HEK293 (cell line): ENCODE measurements at regions not wholly inside any gene's neighbourhood (a gene's known extent, or its start where the extent isn't known, plus 50 kb on each side); places are given as distances from the start of the nearest gene placed in this dataset.
A peak's percentile ranks its signal among the peaks of the same experiment; 100 is the strongest.

ENCODE experiments used
- CTCF ChIP-seq: fragments of 450-650 bp; formaldehyde crosslinking; IDR thresholded peaks from 2 replicates; pipeline ENCODE4 v1.5.1; 2016; ENCODE audit warnings: missing biosample characterization, missing genetic modification characterization
- GLI4 ChIP-seq: fragments of 450-650 bp; formaldehyde crosslinking; IDR thresholded peaks from 2 replicates; pipeline ENCODE4 v1.5.1; 2016; ENCODE audit warnings: missing biosample characterization, missing genetic modification characterization
- MEIS1 ChIP-seq: sonication (generic); formaldehyde crosslinking; IDR thresholded peaks from 2 replicates; pipeline ENCODE4 v1.8.1; 2022; ENCODE audit warnings: missing genetic modification reagents, mild to moderate bottlenecking, borderline replicate concordance
- MYNN ChIP-seq: fragments of 450-650 bp; formaldehyde crosslinking; IDR thresholded peaks from 2 replicates; pipeline ENCODE4 v1.5.1; 2016; ENCODE audit warnings: missing biosample characterization, missing genetic modification characterization, borderline replicate concordance
- SETDB1 ChIP-seq: IDR thresholded peaks from one replicate; pipeline ENCODE4 v1.6.1; 2017; ENCODE audit warnings: mild to moderate bottlenecking, low read length, moderate library complexity, mixed read lengths; ENCODE audit not compliant: insufficient read length
- ZNF184 ChIP-seq: fragments of 450-650 bp; IDR thresholded peaks from 2 replicates; pipeline ENCODE4 v1.5.1; 2018; ENCODE audit warnings: missing biosample characterization, mild to moderate bottlenecking, missing genetic modification characterization
- ZNF324 ChIP-seq: fragments of 450-650 bp; formaldehyde crosslinking; IDR thresholded peaks from 2 replicates; pipeline ENCODE4 v1.5.1; 2016; ENCODE audit warnings: missing biosample characterization, missing genetic modification characterization
- ZNF830 ChIP-seq: fragments of 450-650 bp; IDR thresholded peaks from 2 replicates; pipeline ENCODE4 v1.5.0; 2018; ENCODE audit warnings: missing biosample characterization, missing genetic modification characterization, low read depth, mild to moderate bottlenecking, moderate library complexity
- TF ChIP-seq, protein P1 (sequence below): fragments of 450-650 bp; formaldehyde crosslinking; IDR thresholded peaks from 2 replicates; pipeline ENCODE4 v1.5.1; 2016; ENCODE audit warnings: missing biosample characterization, missing genetic modification characterization, borderline replicate concordance

GRCh38 chr12:123034865-123035264 lies 54.4 kb downstream of the ARL6IP4 start:
- TF ChIP-seq, protein P1, sequence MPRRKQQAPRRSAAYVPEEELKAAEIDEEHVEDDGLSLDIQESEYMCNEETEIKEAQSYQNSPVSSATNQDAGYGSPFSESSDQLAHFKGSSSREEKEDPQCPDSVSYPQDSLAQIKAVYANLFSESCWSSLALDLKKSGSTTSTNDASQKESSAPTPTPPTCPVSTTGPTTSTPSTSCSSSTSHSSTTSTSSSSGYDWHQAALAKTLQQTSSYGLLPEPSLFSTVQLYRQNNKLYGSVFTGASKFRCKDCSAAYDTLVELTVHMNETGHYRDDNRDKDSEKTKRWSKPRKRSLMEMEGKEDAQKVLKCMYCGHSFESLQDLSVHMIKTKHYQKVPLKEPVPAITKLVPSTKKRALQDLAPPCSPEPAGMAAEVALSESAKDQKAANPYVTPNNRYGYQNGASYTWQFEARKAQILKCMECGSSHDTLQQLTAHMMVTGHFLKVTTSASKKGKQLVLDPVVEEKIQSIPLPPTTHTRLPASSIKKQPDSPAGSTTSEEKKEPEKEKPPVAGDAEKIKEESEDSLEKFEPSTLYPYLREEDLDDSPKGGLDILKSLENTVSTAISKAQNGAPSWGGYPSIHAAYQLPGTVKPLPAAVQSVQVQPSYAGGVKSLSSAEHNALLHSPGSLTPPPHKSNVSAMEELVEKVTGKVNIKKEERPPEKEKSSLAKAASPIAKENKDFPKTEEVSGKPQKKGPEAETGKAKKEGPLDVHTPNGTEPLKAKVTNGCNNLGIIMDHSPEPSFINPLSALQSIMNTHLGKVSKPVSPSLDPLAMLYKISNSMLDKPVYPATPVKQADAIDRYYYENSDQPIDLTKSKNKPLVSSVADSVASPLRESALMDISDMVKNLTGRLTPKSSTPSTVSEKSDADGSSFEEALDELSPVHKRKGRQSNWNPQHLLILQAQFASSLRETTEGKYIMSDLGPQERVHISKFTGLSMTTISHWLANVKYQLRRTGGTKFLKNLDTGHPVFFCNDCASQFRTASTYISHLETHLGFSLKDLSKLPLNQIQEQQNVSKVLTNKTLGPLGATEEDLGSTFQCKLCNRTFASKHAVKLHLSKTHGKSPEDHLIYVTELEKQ (tag by site-specific recombination), result 0 out of 2 replicates have a peak, but pooled peaks have one; percentile 27
- TF ChIP-seq ZNF184 (tag by site-specific recombination) (no peak), MEIS1 (CRISPR knock-in tag) (no peak), ZNF830 (tag by site-specific recombination) (no peak), CTCF (tag by site-specific recombination) (no peak), SETDB1 (no peak), GLI4 (no peak), MYNN (tag by site-specific recombination) (no peak), ZNF324 (tag by site-specific recombination) (no peak)
